Spleen (tissue), 7 donors: ENCODE measurements at regions not wholly inside any gene's neighbourhood (a gene's known extent, or its start where the extent isn't known, plus 50 kb on each side); places are given as distances from the start of the nearest gene placed in this dataset.
"Not testable (repeated sequence)": the region's sequence is repeated elsewhere in the genome, so short reads cannot be mapped to it uniquely, and the experiment has no call there.

Experiments used
- CTCF ChIP-seq, 11 experiments: fragments of 200-600 bp in 7 of 11; fragments of 450-650 bp in 4 of 11; sonication (generic) in 4 of 11; IDR thresholded peaks in 8 of 11; conservative IDR thresholded peaks in 3 of 11; 1 replicate in 7 of 11; 2 replicates in 4 of 11; pipeline versions ENCODE4 v1.4.0 to v1.8.0; 2016 to 2021; ENCODE audit warnings: antibody characterized with exemption in 11 of 11, inconsistent platforms in 4 of 11, mild to moderate bottlenecking in 1 of 11
- POLR2A ChIP-seq, 3 donors: fragments of 450-650 bp; IDR thresholded peaks; one replicate each; pipeline ENCODE4 v1.5.1; 2017; ENCODE audit warnings: antibody characterized with exemption in 3 of 3, mild to moderate bottlenecking in 1 of 3
- POLR2AphosphoS5 ChIP-seq, 3 donors: sonication (generic); formaldehyde crosslinking; IDR thresholded peaks; one replicate each; pipeline ENCODE4 v1.5.1; 2017; ENCODE audit warnings: antibody characterized with exemption in 3 of 3
- donor health status: DM: no; HTN: no; CAD: no; lungs with moderate emphysema.
- donor health status: DM: no; HTN: no; CAD: no.
- donor health status: DM: no; HTN: no; CAD: no.

GRCh38 chr7:73218802-73219201 lies 89.8 kb downstream of the NSUN5 start:
- TF ChIP-seq CTCF (IDR thresholded peaks at IDR 0.05 in 8 of 11, conservative IDR thresholded peaks at IDR 0.05 in 3 of 11); POLR2A (IDR thresholded peaks at IDR 0.05); POLR2AphosphoS5 (IDR thresholded peaks at IDR 0.05): not testable (repeated sequence)
